Neural progenitor cell (in vitro differentiated cells): ENCODE measurements at regions not wholly inside any gene's neighbourhood (a gene's known extent, or its start where the extent isn't known, plus 50 kb on each side); places are given as distances from the start of the nearest gene placed in this dataset.

Source experiments
- EZH2 ChIP-seq: fragments of 200-600 bp; sonication (generic); IDR thresholded peaks from 2 replicates; pipeline ENCODE4 v1.6.1; 2017; ENCODE audit warnings: antibody characterized with exemption, mild to moderate bottlenecking, moderate library complexity
- EZH2phosphoT487 ChIP-seq: fragments of 200-600 bp; sonication (generic); IDR thresholded peaks from 2 replicates; pipeline ENCODE4 v1.6.1; 2017; ENCODE audit warnings: antibody characterized with exemption
- TF ChIP-seq, protein P1 (sequence below): fragments of 200-600 bp; sonication (generic); IDR thresholded peaks from 2 replicates; pipeline ENCODE4 v1.5.1; 2017; ENCODE audit warnings: antibody characterized with exemption, mild to moderate bottlenecking

DNA sequence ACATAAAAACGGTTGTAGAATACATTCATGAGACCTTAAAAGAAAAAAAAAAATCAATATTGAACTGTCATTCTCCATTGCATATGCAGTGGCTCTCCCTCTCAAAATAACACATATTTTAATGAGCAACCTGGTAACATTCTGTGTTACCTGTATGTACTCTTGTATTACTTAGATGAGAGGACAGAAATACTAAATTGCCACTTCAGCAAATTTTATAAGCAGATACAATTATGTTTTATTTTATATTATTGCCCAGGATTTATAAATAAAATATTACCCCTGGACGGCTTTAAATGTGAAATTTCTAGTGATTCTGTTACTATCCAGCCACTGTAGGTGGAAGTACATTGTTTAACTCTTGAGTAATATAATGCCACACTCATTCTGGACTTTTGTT, 463.2 kb upstream of the ROBO1 start:
- TF ChIP-seq, protein P1, sequence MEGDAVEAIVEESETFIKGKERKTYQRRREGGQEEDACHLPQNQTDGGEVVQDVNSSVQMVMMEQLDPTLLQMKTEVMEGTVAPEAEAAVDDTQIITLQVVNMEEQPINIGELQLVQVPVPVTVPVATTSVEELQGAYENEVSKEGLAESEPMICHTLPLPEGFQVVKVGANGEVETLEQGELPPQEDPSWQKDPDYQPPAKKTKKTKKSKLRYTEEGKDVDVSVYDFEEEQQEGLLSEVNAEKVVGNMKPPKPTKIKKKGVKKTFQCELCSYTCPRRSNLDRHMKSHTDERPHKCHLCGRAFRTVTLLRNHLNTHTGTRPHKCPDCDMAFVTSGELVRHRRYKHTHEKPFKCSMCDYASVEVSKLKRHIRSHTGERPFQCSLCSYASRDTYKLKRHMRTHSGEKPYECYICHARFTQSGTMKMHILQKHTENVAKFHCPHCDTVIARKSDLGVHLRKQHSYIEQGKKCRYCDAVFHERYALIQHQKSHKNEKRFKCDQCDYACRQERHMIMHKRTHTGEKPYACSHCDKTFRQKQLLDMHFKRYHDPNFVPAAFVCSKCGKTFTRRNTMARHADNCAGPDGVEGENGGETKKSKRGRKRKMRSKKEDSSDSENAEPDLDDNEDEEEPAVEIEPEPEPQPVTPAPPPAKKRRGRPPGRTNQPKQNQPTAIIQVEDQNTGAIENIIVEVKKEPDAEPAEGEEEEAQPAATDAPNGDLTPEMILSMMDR = no peak
- TF ChIP-seq EZH2phosphoT487 (no peak), EZH2 (no peak)
